ENCODE measurements at regions not wholly inside any gene's neighbourhood (a gene's known extent, or its start where the extent isn't known, plus 50 kb on each side); places are given as distances from the start of the nearest gene placed in this dataset.
"Not testable (repeated sequence)": the region's sequence is repeated elsewhere in the genome, so short reads cannot be mapped to it uniquely, and the experiment has no call there.

DNA sequence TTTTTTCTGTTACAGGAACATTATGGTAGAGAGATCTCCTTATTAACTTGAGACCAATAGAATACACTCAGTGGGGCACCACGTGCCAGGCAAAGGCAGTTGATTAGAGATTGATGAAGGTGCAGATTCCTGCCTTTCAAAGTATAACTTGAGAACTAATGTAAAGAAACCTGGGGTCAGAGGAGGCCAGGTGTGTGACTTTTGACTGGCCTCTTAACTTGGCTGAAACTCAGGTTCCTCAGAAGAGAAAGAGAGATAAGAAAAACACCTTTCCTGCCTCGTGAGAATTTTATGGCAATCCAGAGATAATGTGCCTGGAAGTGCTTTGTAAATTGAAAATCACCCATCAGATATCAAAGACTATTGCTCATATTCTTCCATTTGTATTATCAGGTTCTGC is 110.7 kb upstream of the GZMB start:
- DNase-seq = no peak

DNA sequence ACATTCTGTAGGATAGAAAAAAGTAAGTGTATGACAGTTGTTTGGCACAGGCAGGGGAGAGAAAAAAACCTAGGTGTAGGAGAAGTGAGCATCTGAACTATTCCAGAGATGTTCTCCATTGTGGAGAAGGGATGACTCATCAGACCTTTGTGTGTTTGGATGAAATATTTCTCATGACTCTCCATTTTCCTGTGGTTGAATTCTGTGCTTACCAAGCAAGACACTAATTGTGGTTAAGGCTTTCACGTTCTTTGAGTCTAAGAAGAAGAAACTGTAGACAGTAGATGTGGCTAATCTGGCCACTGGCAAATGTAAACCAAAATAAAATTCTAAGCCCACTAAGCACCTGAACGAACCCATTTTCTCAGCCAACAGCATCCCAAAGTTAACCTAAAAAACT is 107.9 kb upstream of the GZMB start:
- DNase-seq = peak; percentile 46

DNA sequence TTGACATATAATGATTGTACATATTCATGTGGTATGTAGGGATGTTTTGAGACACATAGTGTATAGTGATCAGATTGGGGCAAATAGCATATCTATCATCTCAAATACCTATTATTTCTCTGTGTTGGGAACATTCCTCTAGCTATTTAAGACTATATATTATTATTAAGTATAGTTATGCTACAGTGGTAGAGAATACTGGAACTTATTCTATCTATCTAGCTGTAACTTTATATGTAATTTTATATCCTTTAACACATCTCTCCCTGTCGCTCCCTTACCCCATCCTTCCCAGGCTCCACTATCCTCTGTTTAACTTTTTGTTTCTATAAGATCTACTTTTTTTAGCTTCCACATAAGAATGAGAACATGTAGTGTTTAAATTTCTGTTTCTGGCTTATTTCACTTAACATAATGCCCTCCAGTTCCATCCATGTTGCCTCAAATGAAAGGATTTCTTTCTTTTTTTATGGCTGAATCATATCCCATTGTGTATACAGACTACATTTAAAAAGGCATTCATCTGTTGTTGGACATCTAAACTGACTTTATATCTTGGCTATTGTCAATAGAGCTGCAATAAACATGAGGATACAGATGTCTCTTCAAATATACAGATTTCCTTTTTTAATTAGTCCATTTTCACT is 102.1 kb upstream of the GZMB start:
- no peak for DNase-seq

DNA sequence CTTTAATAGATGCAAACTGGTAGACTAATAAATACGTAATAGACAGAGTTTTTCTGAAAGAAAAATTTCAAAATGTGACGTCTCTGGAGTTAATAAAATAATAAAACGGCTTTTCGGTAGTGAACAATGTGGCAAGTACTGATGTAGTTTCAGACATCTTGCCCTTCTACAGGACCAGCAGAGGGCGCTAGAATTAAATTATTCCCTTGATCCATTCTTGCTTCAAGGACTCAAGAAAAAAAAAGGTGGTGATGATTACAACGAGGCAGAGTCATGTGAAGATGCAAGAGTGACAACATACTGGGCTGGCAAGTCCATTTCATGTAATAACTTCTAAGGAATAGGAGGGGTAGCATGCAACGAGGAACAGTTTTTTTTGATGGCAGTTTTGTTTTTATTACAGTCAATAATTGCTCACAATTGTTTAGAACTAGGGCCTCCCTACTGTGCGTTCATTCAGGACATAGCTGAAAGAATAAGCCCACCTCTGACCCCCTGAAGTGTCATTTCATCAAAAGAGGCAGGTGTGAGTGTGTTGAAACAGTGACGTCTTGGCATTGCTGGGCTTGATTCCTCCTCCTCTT is 101.0 kb upstream of the GZMB start:
- DNase-seq = peak; percentile 60

DNA sequence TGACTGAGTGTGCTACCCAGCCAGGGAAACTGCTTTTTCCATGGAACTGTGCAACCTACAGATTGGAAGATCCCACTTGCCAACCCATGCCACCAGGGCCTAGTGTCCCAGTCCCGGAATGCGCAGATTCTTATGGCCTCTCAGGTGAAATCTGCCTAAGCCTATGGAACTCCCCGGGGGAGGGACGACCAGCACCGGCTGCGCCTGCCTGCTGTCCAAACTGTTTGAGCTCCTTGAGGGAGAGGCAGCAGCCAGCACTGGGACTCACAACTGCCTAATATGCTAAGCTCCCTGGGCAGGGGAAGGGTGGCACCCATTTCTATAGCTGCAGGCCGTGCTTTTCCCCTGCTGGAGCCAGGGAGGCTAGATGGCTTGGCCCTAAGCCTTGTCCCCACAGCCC is 92.5 kb upstream of the GZMB start:
- no peak for DNase-seq

DNA sequence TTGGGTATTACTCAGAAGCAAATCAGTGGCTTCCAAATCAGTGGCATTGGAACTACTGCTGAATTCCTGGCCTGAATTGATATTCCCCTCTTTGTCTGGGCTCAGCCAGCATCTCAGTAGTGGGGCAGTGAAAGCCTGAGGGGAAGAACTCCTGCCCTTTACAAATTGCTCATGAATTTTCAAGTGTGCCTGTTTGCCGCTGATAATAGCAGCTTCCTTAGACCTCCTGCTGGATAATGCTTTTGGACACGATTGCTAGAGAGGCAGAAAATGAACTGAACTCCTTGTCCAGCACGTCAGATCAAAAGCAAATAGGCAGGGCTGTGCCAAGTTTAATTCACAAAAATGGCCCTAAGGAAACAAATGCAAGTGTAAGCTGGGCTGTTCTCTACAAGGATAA is 91.3 kb upstream of the GZMB start:
- no peak for DNase-seq

DNA sequence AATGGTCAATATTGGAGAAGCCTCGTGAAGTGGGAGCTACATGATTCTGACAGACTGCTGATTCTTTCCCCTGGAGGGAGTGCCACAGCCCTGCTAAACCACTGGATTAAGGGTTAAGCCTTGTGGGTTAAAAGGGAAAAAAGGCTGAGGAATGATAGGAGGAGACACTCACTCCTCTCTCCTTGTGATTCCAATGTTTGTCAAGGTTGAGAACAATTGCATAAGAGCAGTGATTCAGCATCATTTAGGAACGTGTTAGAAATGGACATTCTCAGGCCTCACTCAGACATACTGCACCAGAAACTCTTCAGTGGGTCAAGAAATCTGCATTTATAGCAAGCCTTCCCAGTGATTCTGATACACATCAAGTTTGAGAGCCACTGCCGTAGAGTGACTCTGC is 87.8 kb upstream of the GZMB start:
- DNase-seq = no peak

DNA sequence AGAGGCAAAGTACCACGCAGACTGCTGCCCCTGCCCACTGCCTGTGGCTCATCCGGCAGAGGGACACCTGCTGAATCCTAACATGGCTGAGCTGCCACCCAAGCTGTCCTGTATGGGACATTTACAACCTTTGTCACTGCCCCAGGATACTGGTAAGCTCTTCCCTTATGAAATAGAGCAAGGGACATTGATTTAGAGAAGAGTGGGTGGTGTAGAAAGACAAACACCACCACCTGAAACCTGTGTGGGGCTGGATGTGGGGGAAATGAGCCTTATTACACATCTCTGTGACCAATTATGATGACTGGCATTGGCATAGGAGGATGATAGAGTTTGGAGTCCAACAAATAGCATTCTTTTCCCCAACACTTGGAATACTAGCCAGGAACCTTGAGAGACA is 81.2 kb upstream of the GZMB start:
- no peak for DNase-seq

DNA sequence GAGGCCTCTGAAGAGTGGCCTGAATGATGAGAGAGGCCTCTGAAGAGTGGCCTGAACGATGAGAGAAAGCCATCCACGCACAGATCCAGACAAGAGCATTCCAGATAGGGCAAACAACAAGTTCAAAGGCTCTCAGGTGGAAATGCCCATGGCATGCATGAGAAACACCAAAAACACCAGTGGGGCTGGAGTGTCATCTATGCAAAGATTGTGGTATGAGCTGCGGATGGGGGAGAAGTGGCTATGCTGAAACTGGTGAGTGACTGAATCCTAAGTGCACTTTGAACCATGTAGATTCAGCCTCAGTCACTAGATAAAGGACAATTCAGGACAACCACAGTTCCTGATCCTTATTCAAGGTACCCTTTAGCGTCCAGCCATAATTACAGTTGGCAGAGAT is 79.4 kb upstream of the GZMB start:
- no peak for DNase-seq

DNA sequence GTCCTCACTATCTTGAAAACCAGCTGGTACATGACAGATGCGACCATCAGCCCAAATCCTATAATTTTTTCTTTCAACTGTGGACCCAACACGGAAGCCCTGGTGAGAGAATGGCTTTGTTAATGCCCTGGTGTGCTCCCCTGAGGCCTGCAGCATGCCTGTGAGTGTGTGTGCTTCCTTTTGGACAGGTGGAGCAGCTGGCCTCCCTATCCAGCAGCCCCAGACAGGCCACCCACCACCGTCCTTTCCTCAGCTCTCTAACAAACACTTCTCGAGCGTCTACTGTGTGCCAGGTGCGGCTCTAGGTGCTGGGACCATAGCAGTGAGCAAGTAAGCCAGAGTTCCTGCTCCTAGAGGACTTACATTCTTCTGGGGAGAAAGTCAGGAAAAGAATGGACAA is 78.9 kb upstream of the GZMB start:
- no peak for DNase-seq

DNA sequence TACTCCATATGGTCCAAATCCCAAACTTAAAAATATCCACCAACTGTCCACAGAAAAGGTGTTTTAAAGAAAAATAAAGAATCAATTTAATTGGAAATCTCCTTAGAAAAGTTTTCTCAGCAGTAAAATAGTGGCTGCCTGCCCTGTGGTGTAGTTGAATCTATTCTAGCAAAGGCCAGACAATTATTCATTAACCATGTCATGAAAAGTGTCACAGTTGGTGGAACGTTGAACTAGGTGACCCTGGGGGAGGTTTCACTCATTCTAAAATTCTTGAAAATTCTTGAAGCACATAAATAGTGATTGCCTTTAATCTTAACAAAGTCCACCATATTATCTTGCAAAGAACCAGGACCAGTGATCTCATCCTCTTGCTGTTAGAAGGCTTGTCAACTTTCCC is 78.4 kb upstream of the GZMB start:
- no peak for DNase-seq

DNA sequence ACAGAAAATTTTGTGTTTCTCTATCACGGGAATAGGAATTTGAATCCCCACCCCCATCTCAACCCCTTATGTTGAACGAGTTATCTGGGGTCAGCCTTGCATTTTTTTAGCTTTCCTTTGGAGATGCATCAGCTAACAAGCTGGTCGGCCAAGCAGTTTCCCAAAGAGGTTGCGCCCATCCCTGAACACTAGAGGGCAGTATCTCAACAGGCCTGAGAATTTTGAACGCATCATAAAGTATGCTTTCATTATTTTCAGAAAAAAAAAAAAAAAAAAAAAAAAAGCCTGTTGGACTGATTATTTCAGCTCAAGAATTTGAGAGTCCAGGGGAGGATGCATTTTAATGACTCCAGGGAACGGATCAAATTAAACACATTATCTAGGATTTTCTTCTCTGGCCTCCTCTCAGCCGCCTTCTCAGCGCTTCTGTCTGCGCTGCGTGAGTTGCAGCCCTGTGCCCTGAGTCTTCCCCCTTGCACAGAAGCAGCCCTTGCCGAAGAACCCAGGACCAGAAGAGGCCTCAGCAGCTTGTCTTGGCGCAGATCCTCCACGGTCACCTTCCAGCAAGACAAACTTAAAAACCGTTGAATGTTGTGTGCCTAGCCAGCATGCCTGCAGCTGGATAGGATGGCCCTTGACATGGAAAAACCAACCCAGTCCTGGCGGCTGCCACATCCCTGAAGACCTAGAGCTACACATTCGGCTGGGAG is 76.6 kb upstream of the GZMB start:
- peak; percentile 55 for DNase-seq

DNA sequence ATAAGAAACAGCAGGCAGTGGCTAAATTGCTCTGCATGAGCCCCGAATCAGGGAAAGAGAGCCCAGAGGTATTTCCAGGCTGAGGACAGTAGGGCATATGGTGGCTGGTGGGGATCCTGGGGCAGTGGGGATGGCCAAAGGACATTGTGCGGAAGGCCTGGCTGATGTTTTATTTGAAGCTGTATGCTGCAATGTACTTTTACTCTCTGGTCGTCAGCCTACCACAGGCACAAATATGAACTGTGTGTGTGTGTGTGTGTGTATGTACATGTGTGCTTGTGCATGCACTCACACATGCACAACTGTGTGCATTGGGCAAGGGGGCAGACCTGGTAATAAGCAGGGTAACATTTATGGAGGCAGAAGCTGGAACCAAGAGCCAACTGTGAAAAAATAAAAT is 74.7 kb upstream of the GZMB start:
- DNase-seq = no peak

DNA sequence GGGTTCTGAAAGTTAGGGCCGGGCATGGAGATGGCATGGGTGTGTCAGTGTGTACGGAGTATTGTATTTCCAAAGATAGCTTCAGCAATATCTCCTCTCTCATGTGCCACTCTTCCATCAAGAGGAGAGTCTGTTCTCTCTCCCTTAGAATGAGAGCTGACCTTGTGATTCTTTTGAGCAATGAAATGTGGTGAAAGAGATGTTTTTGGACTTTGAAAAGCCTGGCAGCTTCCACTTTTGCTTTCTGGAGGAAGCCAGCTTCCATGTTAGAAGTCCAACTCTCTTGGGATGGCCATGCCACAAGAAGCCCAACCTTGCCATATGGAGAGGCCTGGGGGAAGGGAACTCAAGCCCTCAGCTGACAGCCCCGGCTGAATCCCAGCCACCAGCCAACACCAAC is 72.4 kb upstream of the GZMB start:
- no peak for DNase-seq

DNA sequence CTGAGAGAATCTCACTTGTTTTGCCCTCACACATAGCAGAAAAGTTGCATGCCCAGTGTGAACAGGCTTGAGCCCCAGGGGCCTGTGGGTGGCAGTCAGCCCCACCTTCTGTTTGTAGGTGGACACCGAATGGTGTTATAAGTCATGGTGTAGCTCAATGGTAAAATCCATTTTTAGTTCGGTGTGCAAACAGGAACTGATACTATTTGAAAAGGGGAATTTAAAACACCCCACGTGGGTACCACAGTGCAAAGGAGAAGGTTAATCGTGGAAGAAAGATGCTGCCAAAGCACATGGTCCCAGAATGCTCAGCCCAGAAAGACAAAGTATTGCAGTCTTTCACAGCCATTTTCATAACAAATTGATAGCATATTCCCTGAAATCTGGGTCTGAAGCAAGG is 71.8 kb upstream of the GZMB start:
- DNase-seq = no peak

DNA sequence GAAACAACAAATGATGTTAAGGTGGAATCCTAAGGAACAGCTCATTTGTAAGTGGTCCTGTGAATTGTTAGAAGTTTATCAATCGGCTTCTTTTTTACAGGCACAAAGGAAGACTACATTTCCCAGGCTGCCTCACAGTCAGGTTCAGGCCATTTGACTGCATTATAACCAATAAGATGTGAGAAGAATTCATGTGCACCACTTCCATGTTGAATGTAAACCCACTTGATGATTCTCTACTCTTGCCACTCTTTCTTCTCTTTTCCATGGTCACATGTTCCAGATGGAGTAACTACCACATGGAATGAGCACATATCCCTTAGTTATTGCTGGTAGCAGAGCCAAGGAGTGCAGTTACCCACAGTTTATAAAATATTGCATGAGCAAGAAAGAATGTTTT is 67.1 kb upstream of the GZMB start:
- no peak for DNase-seq

DNA sequence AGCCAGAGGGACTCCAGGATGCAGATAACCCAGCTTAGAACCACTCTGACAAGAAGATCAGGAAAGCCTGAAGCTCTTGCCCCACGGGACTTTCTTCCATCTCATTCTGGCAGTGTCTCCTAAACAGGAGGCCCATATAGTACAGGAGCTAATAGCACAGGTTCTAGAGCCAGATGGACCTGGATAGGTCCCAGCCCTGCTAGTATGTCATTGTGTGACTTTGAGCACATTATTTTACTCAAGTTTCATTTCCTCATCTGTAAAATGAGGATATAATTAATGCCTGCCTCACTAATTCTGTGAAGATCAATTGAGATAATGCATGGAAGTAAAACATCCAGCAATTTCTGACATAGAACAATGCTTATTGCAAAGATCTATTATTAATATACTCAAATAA is 66.5 kb upstream of the GZMB start:
- DNase-seq = no peak

DNA sequence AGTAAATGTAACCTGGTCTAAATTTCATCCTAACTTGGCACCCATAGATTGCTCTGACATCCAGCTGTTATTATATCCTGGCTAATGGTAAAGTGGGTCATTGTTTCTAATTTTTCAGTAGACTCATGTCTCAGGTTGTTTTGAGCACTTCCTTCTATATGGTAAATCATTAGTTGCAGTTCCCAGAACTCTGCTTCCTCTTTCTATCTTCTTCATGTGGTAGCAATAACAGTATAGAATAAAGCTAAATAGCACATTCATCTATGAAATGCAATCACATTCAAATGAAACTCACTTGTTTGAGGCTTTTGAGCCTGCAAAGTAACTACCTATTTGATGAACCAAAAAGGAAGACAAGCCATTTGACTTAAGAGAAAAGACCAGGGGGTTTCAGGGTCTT is 65.1 kb upstream of the GZMB start:
- no peak for DNase-seq

DNA sequence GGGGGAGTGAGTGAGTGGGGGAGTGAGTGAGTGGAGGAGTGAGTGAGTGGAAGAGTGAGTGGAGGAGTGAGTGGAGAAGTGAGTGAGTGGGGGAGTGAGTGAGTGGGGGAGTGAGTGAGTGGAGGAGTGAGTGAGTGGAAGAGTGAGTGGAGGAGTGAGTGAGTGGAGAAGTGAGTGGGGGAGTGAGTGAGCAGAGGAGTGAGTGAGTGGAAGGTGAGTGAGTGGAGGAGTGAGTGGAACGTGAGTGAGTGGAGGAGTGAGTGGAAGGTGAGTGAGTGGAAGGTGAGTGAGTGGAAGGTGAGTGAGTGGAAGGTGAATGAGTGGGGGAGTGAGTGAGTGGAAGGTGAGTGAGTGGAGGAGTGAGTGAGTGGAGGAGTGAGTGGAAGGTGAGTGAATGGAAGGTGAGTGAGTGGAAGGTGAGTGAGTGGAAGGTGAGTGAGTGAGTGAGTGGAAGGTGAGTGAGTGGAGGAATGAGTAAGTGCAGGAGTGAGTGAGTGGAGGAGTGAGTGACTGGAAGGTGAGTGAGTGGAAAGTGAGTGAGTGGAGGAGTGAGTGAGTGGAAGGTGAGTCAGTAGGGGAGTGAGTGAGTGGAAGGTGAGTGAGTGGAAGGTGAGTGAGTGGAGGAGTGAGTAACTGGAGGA is 62.4 kb upstream of the GZMB start:
- not testable (repeated sequence) for DNase-seq

DNA sequence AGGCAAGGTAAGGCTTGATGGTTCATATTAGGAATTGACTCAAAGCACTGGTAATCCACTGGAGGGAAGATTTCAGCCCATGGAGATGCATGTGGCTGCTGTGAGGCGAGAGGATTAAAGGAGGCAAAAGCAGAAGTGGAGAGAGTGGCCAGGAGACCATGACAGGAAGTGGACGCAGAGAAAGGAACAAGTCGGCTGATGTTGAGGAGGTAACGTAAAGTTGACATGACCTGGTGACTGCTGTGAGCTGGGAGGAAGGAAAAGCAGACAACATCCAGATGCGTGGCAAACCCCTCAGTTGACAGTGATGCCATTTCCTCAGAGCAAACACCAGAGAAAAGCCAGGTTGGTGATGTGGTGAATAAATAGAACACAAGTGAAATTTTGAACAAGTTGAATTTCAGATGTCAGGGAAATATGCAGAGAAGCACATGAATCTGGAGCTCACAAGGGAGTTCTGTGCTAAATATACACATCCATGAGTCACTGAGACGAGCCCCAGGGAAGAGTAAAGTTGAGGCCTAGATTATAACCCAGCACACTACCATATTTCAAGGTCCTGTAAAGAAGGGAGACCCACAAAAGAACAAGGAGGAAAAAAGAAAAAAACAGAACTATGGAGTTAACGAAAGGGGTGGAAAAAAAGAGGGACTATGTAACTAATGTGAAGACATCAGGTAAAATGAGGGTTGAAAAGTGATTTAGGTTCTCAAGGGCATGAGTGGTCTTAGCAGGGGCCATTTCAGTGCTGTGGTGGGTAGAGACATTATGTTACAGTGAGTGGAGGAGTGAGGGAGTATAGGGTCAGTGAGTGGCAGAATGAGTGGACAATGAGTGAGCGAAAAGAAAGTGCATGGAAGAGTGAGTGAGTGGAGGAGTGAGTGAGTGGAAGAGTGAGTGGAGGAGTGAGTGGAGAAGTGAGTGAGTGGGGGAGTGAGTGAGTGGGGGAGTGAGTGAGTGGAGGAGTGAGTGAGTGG is 61.6 kb upstream of the GZMB start:
- no peak for DNase-seq

DNA sequence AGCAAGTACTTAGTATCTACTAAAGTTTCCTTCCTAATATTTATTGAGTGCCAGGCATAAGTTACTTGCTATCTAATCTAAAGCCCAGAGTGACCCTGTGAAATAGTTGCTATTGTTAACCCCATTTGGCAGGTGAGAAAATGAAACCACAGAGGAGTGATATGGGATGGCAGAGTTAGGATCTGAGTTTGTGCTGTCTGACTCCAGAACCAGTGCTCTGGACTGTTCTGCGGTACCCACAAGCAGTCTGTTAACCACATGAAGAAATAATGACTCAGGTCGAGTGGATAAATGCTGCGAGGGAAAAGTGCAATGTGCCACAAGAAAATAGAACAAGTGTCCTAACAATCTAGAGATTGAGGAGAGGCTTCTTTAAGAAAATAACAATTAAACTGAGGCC is 60.7 kb upstream of the GZMB start:
- no peak for DNase-seq

DNA sequence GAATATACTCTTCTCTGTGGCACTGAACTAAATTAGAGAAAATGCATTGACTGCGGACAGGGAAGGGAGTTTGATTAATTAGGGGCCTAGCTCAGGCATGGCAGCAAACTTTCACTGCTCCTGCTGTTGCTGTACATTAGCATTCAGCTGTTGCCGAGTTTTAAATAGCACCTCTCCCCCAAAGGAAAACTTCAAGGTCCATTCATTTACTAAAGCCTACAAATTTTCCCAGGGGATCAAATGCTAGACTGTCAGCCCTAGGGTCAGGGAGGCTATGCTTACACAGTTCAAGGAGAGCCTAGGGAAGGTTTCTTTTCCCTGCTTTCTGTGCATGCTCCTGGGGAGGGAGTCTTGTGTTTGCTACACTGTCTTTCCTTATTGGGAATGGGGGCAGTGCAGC is 60.0 kb upstream of the GZMB start:
- no peak for DNase-seq

DNA sequence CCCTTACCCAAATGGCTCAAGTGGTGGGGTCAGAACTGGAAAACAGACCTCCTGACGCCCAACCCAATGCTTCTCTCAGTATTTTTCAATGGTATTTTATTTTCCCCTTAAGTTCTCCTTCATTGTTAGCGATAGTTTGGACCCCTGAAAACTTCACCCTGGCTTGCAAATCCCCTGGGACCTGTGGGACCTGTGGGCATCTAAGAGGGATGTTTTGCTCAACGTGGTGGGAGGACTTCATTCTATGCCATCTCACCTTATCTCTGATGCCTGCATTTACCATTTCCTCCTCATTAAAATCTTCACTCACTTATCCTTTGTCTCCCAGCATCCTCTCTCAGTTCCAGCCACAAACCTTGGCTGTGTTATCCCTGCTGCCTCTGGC is 59.4 kb upstream of the GZMB start:
- no peak for DNase-seq

Measured in fibroblast of upper back skin (primary cell).